ENCODE measurements at regions not wholly inside any gene's neighbourhood (a gene's known extent, or its start where the extent isn't known, plus 50 kb on each side); places are given as distances from the start of the nearest gene placed in this dataset.

GRCh38 chr19:27681972-27682371 lies 1531.0 kb downstream of the UQCRFS1 start:
- peaks cover 22% of the 10 kb centered on the region; the same call in 1 of the 3 replicates for H3K9me3 ChIP-seq
- H3K4me3 ChIP-seq = no peak overlapping the region
- no peak overlapping the region for H3K27ac ChIP-seq
- TF ChIP-seq FOSB (CRISPR knock-in tag; IDR thresholded peaks at IDR 0.05) (no peak), CHD4 (IDR thresholded peaks at IDR 0.05; ENCODE audit: borderline replicate concordance) (no peak), GATA3 (IDR thresholded peaks at IDR 0.05; ENCODE audit: borderline replicate concordance) (no peak)
- FAIRE-seq = no peak
- 8% methylated on average over 3 of the region's 3 CpGs for WGBS (ENCODE audit: missing lambda C conversion rate)
- ChIA-PET POLR2A (no interaction called here), CTCF (no interaction called here)
- no peaks in the 10 kb centered on the region for H3K4me1 ChIP-seq
- H3K4me2 ChIP-seq = no peak overlapping the region
- DNase-seq (ENCODE audit: low read depth in 1 of 2, low spot score in 1 of 2) = no peak
- no peak for ATAC-seq

- TF ChIP-seq RARB (CRISPR knock-in tag; IDR thresholded peaks at IDR 0.05) = no peak
- TF ChIP-seq NPAS2 (CRISPR knock-in tag; IDR thresholded peaks at IDR 0.05; ENCODE audit: borderline replicate concordance) = no peak
- TF ChIP-seq EHF (CRISPR knock-in tag; IDR thresholded peaks at IDR 0.05) = no peak
- no peak for TF ChIP-seq PBX3 (IDR thresholded peaks at IDR 0.05)
- no peak for TF ChIP-seq SMC3 (IDR thresholded peaks at IDR 0.05)
- Histone ChIP-seq H3K27ac (no peak overlapping the region), H3K4me3 (no peak overlapping the region), H3K4me2 (no peak overlapping the region), H3K9me3 (peaks cover 18% of the 10 kb centered on the region; the same call in 1 of the 3 replicates), H3K4me1 (no peaks in the 10 kb centered on the region)
- WGBS (ENCODE audit: missing lambda C conversion rate) = 9% methylated on average over 7 of the region's 7 CpGs
- FAIRE-seq (no peak), ATAC-seq (no peak), DNase-seq (ENCODE audit: low read depth in 1 of 2, low spot score in 1 of 2) (no peak)
- POLR2A ChIA-PET = no interaction called here
- CTCF ChIA-PET = interaction anchor here (0.7 kb wide), 1 partner anchor 359 kb away, joined by 4 read pairs; no protein-coding TSS in a partner anchor
Observed at GRCh38 chr19:27679905-27680304, 1533.0 kb downstream of the UQCRFS1 start.

GRCh38 chr19:27679399-27679798 lies 1533.6 kb downstream of the UQCRFS1 start:
- FAIRE-seq = no peak
- CTCF ChIA-PET = no interaction called here

More at GRCh38 chr19:27679399-27679798, 1533.6 kb downstream of the UQCRFS1 start:
- DNase-seq (ENCODE audit: low read depth in 1 of 2, low spot score in 1 of 2) (no peak), ATAC-seq (no peak)
- H3K4me3 ChIP-seq = no peak overlapping the region
- no peaks in the 10 kb centered on the region for H3K4me1 ChIP-seq
- H3K4me2 ChIP-seq = no peak overlapping the region
- peaks cover 14% of the 10 kb centered on the region; the same call in 2 of the 3 replicates for H3K9me3 ChIP-seq
- no peak for TF ChIP-seq ELK1 (IDR thresholded peaks at IDR 0.05; ENCODE audit: low read depth, low read length)
- no peak for TF ChIP-seq TFCP2L1 (CRISPR knock-in tag; IDR thresholded peaks at IDR 0.05)
- TF ChIP-seq FOXS1 (CRISPR knock-in tag; IDR thresholded peaks at IDR 0.05) = no peak
- no peak for TF ChIP-seq HMGXB4 (CRISPR knock-in tag; IDR thresholded peaks at IDR 0.05; ENCODE audit: borderline replicate concordance)
- no peak for TF ChIP-seq BHLHE40 (IDR thresholded peaks at IDR 0.05; ENCODE audit: low read depth, low read length)
- TF ChIP-seq TP53 (CRISPR knock-in tag; IDR thresholded peaks at IDR 0.05) = no peak
- no peak for TF ChIP-seq CEBPB (IDR thresholded peaks at IDR 0.05)
- TF ChIP-seq ZNF302 (CRISPR knock-in tag; IDR thresholded peaks at IDR 0.05) = no peak
- TF ChIP-seq SMC3 (IDR thresholded peaks at IDR 0.05) = no peak
- no peak for TF ChIP-seq HES2 (IDR thresholded peaks at IDR 0.05)
- TF ChIP-seq HOXA7 (CRISPR knock-in tag; IDR thresholded peaks at IDR 0.05) = no peak
- no peak for TF ChIP-seq CBX2 (IDR thresholded peaks at IDR 0.05; ENCODE audit: borderline replicate concordance, low read depth)
- POLR2A ChIA-PET = no interaction called here
- H3K27ac ChIP-seq = no peak overlapping the region
- 22% methylated on average over 8 of the region's 8 CpGs for WGBS (ENCODE audit: missing lambda C conversion rate)

Data from A549 (cell line).